Adipocyte (in vitro differentiated cells): ENCODE measurements at regions not wholly inside any gene's neighbourhood (a gene's known extent, or its start where the extent isn't known, plus 50 kb on each side); places are given as distances from the start of the nearest gene placed in this dataset.

Experiments
- DNase-seq: peaks from one replicate; pipeline ENCODE4 v3.0.0-alpha.2; 2015; ENCODE audit warnings: low read depth
- H3K27me3 ChIP-seq: replicated peaks from 2 replicates; pipeline ENCODE4 v1.7.0; 2013; ENCODE audit warnings: mild to moderate bottlenecking, low read length, moderate library complexity; ENCODE audit not compliant: control insufficient read depth, insufficient read depth
- H3K36me3 ChIP-seq: 2 replicates; pipeline ENCODE4 v1.7.0; 2013; ENCODE audit warnings: low read length, mild to moderate bottlenecking, moderate library complexity; ENCODE audit not compliant: control insufficient read depth, insufficient read depth, severe bottlenecking
- H3K4me1 ChIP-seq: 2 replicates; pipeline ENCODE4 v1.7.0; 2013; ENCODE audit warnings: mild to moderate bottlenecking, low read length, moderate library complexity; ENCODE audit not compliant: control insufficient read depth, insufficient read depth
- H3K4me3 ChIP-seq: 2 replicates; pipeline ENCODE4 v1.7.0; 2013; ENCODE audit warnings: mild to moderate bottlenecking, low read length, moderate library complexity
- H3K9ac ChIP-seq: 2 replicates; pipeline ENCODE4 v1.7.0; 2013; ENCODE audit warnings: mild to moderate bottlenecking, low read length, moderate library complexity
- H3K9me3 ChIP-seq: 2 replicates; pipeline ENCODE4 v1.7.0; 2013; ENCODE audit warnings: mild to moderate bottlenecking, low read length, moderate library complexity; ENCODE audit not compliant: control insufficient read depth

GRCh38 chr19:31491242-31491641 is 142.0 kb upstream of the TSHZ3 start:
- DNase-seq, result no peak
- Histone ChIP-seq H3K9me3 (peaks cover 3% of the 10 kb centered on the region), H3K4me1 (no peaks in the 10 kb centered on the region), H3K4me3 (no peak overlapping the region), H3K9ac (no peak overlapping the region), H3K27me3 (no peaks in the 10 kb centered on the region), H3K36me3 (no peaks in the 10 kb centered on the region)

- H3K9me3 ChIP-seq, result no peaks in the 10 kb centered on the region
- H3K4me1 ChIP-seq, result no peaks in the 10 kb centered on the region
- no peak overlapping the region for H3K4me3 ChIP-seq
- no peaks in the 10 kb centered on the region for H3K27me3 ChIP-seq
- no peaks in the 10 kb centered on the region for H3K36me3 ChIP-seq
- H3K9ac ChIP-seq, result no peak overlapping the region
- no peak for DNase-seq
These were observed 142.8 kb upstream of the TSHZ3 start for GRCh38 chr19:31492050-31492449.

DNA sequence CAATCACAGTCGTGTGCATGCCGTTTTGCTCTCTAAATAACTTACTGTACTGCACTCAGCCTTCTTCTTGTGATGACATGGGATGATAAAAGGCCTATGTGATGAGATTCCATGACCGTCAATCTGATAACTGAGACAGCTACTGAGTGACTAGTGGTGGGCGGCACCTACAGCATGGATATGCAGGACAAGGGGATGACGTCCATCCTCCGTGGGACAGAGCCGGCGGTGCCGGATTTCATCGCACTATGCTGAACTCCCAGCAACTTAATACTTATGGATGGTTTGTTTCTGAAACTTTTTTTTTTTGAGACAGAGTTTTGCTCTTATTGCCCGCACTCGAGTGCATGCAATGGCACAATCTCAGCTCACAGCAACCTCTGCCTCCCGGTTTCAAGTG is 146.8 kb upstream of the TSHZ3 start:
- DNase-seq, result no peak
- H3K9ac ChIP-seq, result no peak overlapping the region
- H3K4me1 ChIP-seq, result no peaks in the 10 kb centered on the region
- no peak overlapping the region for H3K4me3 ChIP-seq
- H3K9me3 ChIP-seq, result no peaks in the 10 kb centered on the region
- H3K36me3 ChIP-seq, result no peaks in the 10 kb centered on the region
- peaks cover 4% of the 10 kb centered on the region for H3K27me3 ChIP-seq

DNA sequence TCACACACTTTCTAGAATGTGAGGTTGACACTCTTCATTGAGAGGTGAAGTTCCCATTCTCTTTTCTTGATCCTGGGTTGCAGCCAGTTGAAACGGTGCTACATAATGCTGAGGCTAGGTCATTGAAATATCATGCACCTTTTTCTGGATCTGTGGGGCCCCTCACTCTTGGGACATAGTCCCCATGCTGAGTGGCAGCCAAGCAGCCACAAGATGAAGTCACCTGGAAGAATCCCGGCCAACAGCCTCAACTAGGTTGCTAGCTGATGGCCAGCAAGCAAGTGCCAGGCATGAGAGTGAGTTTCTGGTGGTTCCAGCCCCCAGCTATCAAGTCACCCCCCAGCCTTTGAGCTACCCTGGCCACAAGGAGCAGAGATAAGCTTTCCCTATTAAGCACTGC is 148.5 kb upstream of the TSHZ3 start:
- no peak overlapping the region for H3K4me3 ChIP-seq
- DNase-seq, result no peak
- H3K27me3 ChIP-seq, result peaks cover 4% of the 10 kb centered on the region
- no peaks in the 10 kb centered on the region for H3K4me1 ChIP-seq
- no peaks in the 10 kb centered on the region for H3K36me3 ChIP-seq
- H3K9me3 ChIP-seq, result no peaks in the 10 kb centered on the region
- H3K9ac ChIP-seq, result no peak overlapping the region

- DNase-seq, result no peak
- no peak overlapping the region for H3K9ac ChIP-seq
These were observed 149.5 kb upstream of the TSHZ3 start for GRCh38 chr19:31498781-31499180.

DNA sequence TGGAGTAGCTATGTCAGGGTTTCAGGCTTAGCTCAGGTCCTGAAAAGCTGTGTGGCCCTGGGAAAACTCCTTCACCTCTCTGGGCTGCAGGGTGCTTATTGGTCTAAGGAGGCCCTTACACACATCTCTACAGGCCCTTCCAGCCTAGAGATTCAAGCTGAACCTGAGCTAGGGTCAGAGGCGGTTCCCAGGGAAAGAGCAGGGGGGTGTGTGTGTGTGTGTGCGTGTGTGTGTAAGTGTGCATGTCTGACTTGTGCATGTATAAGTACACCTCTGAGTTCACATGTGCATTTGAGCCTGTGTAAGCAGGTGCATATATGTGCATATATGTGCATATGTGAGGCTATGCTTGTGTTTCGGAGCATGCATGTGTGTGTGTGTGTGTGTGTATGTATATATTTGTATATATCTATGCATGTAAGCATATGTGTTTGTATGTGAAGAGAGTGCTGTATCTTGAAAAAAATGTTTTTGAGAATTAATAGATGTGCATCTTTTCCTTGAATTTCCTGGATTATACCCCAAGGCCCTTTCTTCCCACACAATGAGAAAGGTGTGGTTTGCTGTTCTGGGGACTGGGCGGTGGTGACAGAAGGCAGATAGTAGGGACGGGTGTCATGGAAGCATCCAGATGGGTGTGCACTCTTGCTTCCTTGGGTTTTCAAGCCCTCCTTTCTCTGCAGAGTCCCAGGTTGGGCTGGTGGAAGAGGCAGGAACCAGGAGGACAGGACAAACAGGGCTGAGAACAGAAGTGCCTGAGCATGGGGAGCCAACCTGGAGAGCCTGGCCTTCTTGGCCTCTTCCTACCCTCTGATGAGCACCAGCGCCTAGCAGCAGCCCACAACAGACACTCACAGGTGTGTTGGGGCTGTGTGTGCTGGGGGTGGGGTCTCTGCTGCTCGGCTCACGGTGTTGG is 150.3 kb upstream of the TSHZ3 start:
- peaks cover 4% of the 10 kb centered on the region for H3K27me3 ChIP-seq
- H3K4me1 ChIP-seq, result no peaks in the 10 kb centered on the region
- DNase-seq, result no peak
- no peaks in the 10 kb centered on the region for H3K9me3 ChIP-seq
- no peak overlapping the region for H3K9ac ChIP-seq
- H3K4me3 ChIP-seq, result no peak overlapping the region
- no peaks in the 10 kb centered on the region for H3K36me3 ChIP-seq

More at GRCh38 chr19:31498781-31499180, 149.5 kb upstream of the TSHZ3 start:
- no peaks in the 10 kb centered on the region for H3K4me1 ChIP-seq
- H3K27me3 ChIP-seq, result peaks cover 4% of the 10 kb centered on the region
- H3K36me3 ChIP-seq, result no peaks in the 10 kb centered on the region
- H3K4me3 ChIP-seq, result no peak overlapping the region
- H3K9me3 ChIP-seq, result no peaks in the 10 kb centered on the region

GRCh38 chr19:31500197-31500830 is 151.1 kb upstream of the TSHZ3 start:
- H3K4me1 ChIP-seq, result no peaks in the 10 kb centered on the region
- no peaks in the 10 kb centered on the region for H3K36me3 ChIP-seq
- no peaks in the 10 kb centered on the region for H3K9me3 ChIP-seq
- no peak for DNase-seq
- no peak overlapping the region for H3K4me3 ChIP-seq
- no peak overlapping the region for H3K9ac ChIP-seq
- H3K27me3 ChIP-seq, result peaks cover 8% of the 10 kb centered on the region

DNA sequence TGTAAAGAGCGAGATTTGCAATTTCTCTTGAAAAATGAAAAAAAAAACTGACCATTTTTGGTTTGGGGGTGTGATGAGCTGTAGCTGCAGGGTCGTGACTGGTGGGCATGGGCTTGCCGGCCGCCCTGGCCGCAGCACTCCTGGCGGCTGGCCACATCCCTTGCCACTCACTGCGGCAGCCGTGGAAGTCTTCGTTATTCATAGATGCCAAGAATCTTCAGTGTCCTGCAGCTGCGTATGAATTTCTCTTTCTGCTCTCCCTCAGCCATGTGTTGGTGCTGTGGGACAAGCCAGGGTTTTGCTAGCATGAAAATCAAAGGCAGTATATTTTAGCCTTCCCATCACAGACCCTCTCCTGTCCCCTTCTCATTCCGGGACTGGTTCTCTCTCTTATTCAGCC is 151.7 kb upstream of the TSHZ3 start:
- DNase-seq, result no peak
- no peaks in the 10 kb centered on the region for H3K9me3 ChIP-seq
- peaks cover 12% of the 10 kb centered on the region for H3K27me3 ChIP-seq

GRCh38 chr19:31501427-31502195 is 152.4 kb upstream of the TSHZ3 start:
- Histone ChIP-seq H3K36me3 (no peaks in the 10 kb centered on the region), H3K4me1 (no peaks in the 10 kb centered on the region), H3K9ac (no peak overlapping the region), H3K27me3 (peaks cover 12% of the 10 kb centered on the region), H3K9me3 (no peaks in the 10 kb centered on the region), H3K4me3 (no peak overlapping the region)
- no peak for DNase-seq

More for the DNA sequence above, 151.7 kb upstream of the TSHZ3 start:
- Histone ChIP-seq H3K36me3 (no peaks in the 10 kb centered on the region), H3K9ac (no peak overlapping the region), H3K4me3 (no peak overlapping the region), H3K4me1 (no peaks in the 10 kb centered on the region)

DNA sequence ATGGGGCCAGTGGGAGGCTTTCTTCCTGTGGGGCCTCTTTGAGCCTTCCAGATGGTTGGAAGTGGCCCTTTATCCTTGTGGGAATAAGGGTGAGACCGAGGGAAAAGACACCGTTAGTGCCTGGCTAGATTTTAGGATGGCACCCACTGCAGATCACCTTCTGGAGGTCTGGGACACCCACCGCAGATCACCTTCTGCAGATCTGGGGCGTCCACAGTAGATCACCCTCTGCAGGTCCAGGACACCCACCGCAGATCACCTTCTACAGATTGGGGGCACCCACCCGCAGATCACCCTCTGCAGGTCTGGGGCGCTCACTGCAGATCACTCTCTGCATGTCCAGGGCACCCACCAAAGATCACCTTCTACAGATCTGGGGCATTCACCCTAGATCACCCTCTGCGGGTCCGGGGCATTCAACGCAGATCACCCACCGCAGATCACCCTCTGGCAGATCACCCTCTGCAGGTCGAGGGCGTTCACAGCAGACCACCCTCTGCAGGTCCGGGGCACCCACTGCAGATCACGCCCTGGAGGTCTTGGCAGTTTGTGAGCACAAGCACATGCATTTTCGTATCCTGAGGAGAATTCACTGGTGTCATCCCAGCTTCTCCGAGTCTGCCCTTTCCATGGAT is 153.4 kb upstream of the TSHZ3 start:
- peaks cover 12% of the 10 kb centered on the region for H3K27me3 ChIP-seq
- DNase-seq, result no peak
- H3K9ac ChIP-seq, result no peak overlapping the region
- no peaks in the 10 kb centered on the region for H3K36me3 ChIP-seq
- no peaks in the 10 kb centered on the region for H3K4me1 ChIP-seq
- H3K4me3 ChIP-seq, result no peak overlapping the region
- H3K9me3 ChIP-seq, result no peaks in the 10 kb centered on the region

GRCh38 chr19:31503211-31503610 is 154.0 kb upstream of the TSHZ3 start:
- Histone ChIP-seq H3K9ac (no peak overlapping the region), H3K36me3 (no peaks in the 10 kb centered on the region), H3K4me3 (no peak overlapping the region), H3K4me1 (no peaks in the 10 kb centered on the region), H3K9me3 (no peaks in the 10 kb centered on the region), H3K27me3 (peaks cover 12% of the 10 kb centered on the region)
- DNase-seq, result no peak
